ENCODE measurements at regions not wholly inside any gene's neighbourhood (a gene's known extent, or its start where the extent isn't known, plus 50 kb on each side); places are given as distances from the start of the nearest gene placed in this dataset.

DNA sequence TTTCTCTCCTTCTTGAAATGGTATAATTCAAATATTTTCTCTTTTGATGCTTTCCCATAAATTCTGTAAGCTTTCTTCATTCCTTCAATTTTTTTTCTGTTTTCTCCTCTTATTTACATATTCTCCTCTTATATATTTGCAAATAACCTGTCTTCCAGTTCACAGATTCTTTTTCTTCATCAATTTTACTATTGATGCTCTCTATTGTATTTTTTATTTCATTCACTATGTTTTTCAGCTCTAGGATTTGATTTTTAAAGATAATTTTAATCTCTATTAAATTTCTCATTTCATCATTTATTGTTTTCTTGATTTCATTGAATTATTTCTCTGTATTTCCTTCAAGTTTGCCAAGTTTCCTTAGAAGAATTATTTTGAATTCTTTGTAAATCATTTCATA lies 54.0 kb upstream of the PRPS1L1 start:
- Mint-ChIP-seq H3K4me1 (ENCODE audit: low read depth, unreplicated experiment) (no peaks in the 10 kb centered on the region), H3K4me3 (ENCODE audit: unreplicated experiment) (no peak overlapping the region), H3K36me3 (ENCODE audit: unreplicated experiment) (peaks cover 6% of the 10 kb centered on the region), H3K27me3 (ENCODE audit: unreplicated experiment) (no peaks in the 10 kb centered on the region), H3K9me3 (ENCODE audit: unreplicated experiment) (peaks cover 2% of the 10 kb centered on the region), H3K27ac (ENCODE audit: unreplicated experiment) (no peak overlapping the region)
- TF ChIP-seq, protein P1, sequence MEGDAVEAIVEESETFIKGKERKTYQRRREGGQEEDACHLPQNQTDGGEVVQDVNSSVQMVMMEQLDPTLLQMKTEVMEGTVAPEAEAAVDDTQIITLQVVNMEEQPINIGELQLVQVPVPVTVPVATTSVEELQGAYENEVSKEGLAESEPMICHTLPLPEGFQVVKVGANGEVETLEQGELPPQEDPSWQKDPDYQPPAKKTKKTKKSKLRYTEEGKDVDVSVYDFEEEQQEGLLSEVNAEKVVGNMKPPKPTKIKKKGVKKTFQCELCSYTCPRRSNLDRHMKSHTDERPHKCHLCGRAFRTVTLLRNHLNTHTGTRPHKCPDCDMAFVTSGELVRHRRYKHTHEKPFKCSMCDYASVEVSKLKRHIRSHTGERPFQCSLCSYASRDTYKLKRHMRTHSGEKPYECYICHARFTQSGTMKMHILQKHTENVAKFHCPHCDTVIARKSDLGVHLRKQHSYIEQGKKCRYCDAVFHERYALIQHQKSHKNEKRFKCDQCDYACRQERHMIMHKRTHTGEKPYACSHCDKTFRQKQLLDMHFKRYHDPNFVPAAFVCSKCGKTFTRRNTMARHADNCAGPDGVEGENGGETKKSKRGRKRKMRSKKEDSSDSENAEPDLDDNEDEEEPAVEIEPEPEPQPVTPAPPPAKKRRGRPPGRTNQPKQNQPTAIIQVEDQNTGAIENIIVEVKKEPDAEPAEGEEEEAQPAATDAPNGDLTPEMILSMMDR (IDR thresholded peaks at IDR 0.05; ENCODE audit: partially characterized antibody, unreplicated experiment): no peak
- DNase-seq: no peak

DNA sequence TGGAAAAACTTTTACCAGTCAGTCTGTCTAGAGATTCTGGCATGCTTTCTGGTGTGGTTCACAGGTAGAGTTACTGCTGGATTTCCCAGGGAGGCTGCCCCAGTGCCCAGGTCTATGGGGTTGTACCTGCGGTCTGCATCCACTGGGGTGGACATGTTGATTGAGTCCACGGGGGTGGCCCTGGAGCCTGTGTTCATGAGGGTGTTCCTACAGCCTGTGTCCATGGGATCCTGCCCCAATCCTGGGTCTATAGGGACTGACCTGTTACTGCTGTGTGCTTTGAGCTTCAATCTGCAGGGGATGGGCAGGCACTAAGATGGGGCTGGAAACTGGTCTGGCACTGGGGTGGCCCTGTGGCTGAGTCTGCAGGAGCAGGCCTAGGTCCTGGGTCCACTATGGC lies 54.5 kb upstream of the PRPS1L1 start:
- Mint-ChIP-seq H3K27ac (ENCODE audit: unreplicated experiment) (no peak overlapping the region), H3K9me3 (ENCODE audit: unreplicated experiment) (peaks cover 2% of the 10 kb centered on the region), H3K27me3 (ENCODE audit: unreplicated experiment) (peaks cover under 1% of the 10 kb centered on the region), H3K4me1 (ENCODE audit: low read depth, unreplicated experiment) (no peaks in the 10 kb centered on the region), H3K4me3 (ENCODE audit: unreplicated experiment) (no peak overlapping the region), H3K36me3 (ENCODE audit: unreplicated experiment) (peaks cover 6% of the 10 kb centered on the region)
- TF ChIP-seq, protein P1 (IDR thresholded peaks at IDR 0.05; ENCODE audit: partially characterized antibody, unreplicated experiment): no peak
- DNase-seq: no peak

DNA sequence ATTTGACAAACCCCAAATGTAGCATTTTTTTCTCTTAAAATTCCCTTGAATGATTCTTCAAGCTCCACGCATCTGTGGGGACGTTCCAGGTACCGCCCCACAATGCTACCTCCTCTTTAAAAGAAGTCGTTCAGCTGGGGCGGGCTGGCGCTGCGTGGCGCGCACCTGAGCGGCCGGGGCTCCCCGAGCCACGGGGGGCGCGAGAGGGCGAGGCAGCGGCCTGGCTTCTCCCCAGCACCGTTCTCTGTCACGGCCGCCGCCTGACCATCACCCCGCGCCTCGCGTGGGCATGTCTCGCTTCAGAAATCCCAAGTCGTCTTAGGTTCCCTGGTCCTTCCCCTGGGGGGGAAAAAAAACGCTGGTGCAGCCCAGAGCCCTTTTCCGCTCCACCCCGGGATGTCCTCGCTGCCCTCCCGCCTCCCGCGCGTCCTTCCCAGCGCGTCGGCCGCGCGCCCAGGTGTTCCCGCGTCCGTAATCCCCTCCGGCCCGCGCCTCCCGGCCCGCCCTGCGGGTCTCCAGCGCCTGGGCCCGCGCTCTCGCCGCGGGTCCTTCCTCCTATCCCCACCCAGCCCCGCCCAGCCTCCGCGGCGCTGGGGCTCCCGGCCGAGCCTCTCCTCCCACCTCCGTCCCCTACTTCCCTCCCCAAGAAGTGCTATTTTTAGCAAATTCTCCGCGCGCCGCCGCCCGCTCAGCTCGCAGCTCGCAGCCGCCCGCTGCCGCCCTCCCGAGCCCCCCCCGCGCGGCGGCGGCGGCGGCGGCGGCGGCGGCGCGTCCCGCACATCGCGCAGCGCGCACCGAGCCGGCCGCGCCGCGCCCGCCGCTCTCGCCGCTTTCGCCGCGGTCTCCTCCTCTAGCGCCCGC lies 58.7 kb upstream of the PRPS1L1 start:
- peaks cover 5% of the 10 kb centered on the region for H3K36me3 Mint-ChIP-seq (ENCODE audit: unreplicated experiment)
- no peak overlapping the region for H3K27ac Mint-ChIP-seq (ENCODE audit: unreplicated experiment)
- H3K27me3 Mint-ChIP-seq (ENCODE audit: unreplicated experiment): peaks cover 10% of the 10 kb centered on the region
- peak; percentile 39 for DNase-seq
- no peaks in the 10 kb centered on the region for H3K4me1 Mint-ChIP-seq (ENCODE audit: low read depth, unreplicated experiment)
- TF ChIP-seq, protein P1 (IDR thresholded peaks at IDR 0.05; ENCODE audit: partially characterized antibody, unreplicated experiment): no peak
- peak overlapping the region; percentile 86 for H3K4me3 Mint-ChIP-seq (ENCODE audit: unreplicated experiment)
- peaks cover 2% of the 10 kb centered on the region for H3K9me3 Mint-ChIP-seq (ENCODE audit: unreplicated experiment)

DNA sequence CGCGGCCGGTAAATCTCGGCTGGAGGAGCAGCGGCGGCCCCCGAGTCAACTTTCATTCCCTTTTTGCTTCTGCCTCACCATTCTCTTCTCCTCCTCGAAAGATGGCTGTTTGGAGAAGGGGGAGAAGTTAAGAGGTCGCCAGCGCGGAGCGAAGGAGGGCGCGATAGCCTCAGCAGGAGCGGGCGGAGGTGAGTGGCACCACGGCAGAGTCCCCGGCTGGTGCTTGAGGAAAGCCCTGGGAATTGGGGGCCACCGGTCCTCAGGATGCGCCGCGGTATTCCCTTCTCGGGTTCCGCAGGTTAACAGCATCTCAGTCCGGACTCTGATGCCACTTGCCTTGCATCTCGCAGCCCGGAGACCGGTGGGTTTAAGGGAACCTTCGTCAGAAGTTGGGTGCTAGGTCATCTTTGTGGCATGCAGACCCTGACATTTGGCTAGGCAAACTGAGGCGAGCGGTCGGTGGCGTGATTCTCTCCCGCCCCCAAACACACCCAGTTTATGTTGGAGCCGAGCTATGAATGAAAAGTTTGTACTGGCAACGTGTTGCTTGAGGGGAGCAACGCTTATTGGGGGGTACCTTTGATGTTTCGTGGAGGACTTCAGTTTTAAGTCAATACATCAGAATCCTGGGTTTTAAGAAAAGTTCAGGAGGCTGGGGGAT lies 59.5 kb upstream of the PRPS1L1 start:
- Mint-ChIP-seq H3K27me3 (ENCODE audit: unreplicated experiment) (peaks cover 10% of the 10 kb centered on the region), H3K27ac (ENCODE audit: unreplicated experiment) (no peak overlapping the region), H3K36me3 (ENCODE audit: unreplicated experiment) (no peaks in the 10 kb centered on the region), H3K9me3 (ENCODE audit: unreplicated experiment) (no peaks in the 10 kb centered on the region), H3K4me3 (ENCODE audit: unreplicated experiment) (peak overlapping the region; percentile 86), H3K4me1 (ENCODE audit: low read depth, unreplicated experiment) (no peaks in the 10 kb centered on the region)
- TF ChIP-seq, protein P1 (IDR thresholded peaks at IDR 0.05; ENCODE audit: partially characterized antibody, unreplicated experiment): no peak
- peak; percentile 33 for DNase-seq

DNA sequence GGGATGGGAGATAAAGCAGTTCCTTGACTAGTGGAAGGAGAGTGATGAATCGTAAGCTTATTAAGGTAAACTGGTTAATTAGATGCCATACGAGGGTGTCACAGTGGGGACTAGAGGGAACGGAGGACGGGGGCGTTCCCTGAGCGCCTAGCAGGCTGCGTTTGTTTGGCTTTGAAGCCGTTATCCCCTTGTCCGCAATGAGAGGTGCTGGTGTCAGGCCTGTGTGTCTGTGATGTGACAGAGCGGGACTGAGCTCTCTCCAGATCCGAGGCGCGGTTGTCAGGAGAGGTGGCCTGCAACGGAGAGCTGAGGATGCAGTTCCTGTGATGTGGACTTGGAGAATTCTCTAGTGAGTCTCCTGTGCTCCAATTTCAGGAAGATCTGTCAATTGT lies 60.0 kb upstream of the PRPS1L1 start:
- H3K4me1 Mint-ChIP-seq (ENCODE audit: low read depth, unreplicated experiment): no peaks in the 10 kb centered on the region
- TF ChIP-seq, protein P1 (IDR thresholded peaks at IDR 0.05; ENCODE audit: partially characterized antibody, unreplicated experiment): no peak
- H3K4me3 Mint-ChIP-seq (ENCODE audit: unreplicated experiment): peak overlapping the region; percentile 86
- H3K36me3 Mint-ChIP-seq (ENCODE audit: unreplicated experiment): no peaks in the 10 kb centered on the region
- DNase-seq: peak; percentile 33
- no peak overlapping the region for H3K27ac Mint-ChIP-seq (ENCODE audit: unreplicated experiment)
- peaks cover 10% of the 10 kb centered on the region for H3K27me3 Mint-ChIP-seq (ENCODE audit: unreplicated experiment)
- no peaks in the 10 kb centered on the region for H3K9me3 Mint-ChIP-seq (ENCODE audit: unreplicated experiment)

Measured in glutamatergic neuron (in vitro differentiated cells).